Hepatocyte (in vitro differentiated cells): ENCODE measurements at regions not wholly inside any gene's neighbourhood (a gene's known extent, or its start where the extent isn't known, plus 50 kb on each side); places are given as distances from the start of the nearest gene placed in this dataset.

Experiments used
- CTCF ChIP-seq: fragments of 200-600 bp; sonication (generic); IDR thresholded peaks from 2 replicates; pipeline ENCODE4 v1.5.1; 2016; ENCODE audit warnings: antibody characterized with exemption, mild to moderate bottlenecking; ENCODE audit not compliant: poor library complexity
- EZH2 ChIP-seq: fragments of 200-600 bp; sonication (generic); IDR thresholded peaks from 2 replicates; pipeline ENCODE4 v1.6.1; 2016; ENCODE audit warnings: antibody characterized with exemption, mild to moderate bottlenecking, borderline replicate concordance
- EZH2phosphoT487 ChIP-seq: fragments of 200-600 bp; sonication (generic); IDR thresholded peaks from one replicate; pipeline ENCODE4 v1.6.1; 2018; ENCODE audit warnings: antibody characterized with exemption, mild to moderate bottlenecking, low read depth, moderate library complexity; ENCODE audit not compliant: unreplicated experiment, severe bottlenecking

- TF ChIP-seq CTCF: no peak
- no peak for TF ChIP-seq EZH2
- TF ChIP-seq EZH2phosphoT487: no peak
Measured at GRCh38 chr1:121452484-121452883, 267.7 kb downstream of the SRGAP2C start.
